ENCODE measurements at regions not wholly inside any gene's neighbourhood (a gene's known extent, or its start where the extent isn't known, plus 50 kb on each side); places are given as distances from the start of the nearest gene placed in this dataset.
"Not testable (repeated sequence)": the region's sequence is repeated elsewhere in the genome, so short reads cannot be mapped to it uniquely, and the experiment has no call there.

- no peak for DNase-seq
- peaks cover 10% of the 10 kb centered on the region for H3K27me3 ChIP-seq (ENCODE audit: insufficient read depth, low read depth, severe bottlenecking)
- no peaks in the 10 kb centered on the region for H3K36me3 ChIP-seq
- no peak overlapping the region for H3K27ac ChIP-seq
- no peak overlapping the region for H3K4me3 ChIP-seq (ENCODE audit: low read depth, low read length)
- TF ChIP-seq, protein P1, sequence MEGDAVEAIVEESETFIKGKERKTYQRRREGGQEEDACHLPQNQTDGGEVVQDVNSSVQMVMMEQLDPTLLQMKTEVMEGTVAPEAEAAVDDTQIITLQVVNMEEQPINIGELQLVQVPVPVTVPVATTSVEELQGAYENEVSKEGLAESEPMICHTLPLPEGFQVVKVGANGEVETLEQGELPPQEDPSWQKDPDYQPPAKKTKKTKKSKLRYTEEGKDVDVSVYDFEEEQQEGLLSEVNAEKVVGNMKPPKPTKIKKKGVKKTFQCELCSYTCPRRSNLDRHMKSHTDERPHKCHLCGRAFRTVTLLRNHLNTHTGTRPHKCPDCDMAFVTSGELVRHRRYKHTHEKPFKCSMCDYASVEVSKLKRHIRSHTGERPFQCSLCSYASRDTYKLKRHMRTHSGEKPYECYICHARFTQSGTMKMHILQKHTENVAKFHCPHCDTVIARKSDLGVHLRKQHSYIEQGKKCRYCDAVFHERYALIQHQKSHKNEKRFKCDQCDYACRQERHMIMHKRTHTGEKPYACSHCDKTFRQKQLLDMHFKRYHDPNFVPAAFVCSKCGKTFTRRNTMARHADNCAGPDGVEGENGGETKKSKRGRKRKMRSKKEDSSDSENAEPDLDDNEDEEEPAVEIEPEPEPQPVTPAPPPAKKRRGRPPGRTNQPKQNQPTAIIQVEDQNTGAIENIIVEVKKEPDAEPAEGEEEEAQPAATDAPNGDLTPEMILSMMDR (IDR thresholded peaks at IDR 0.05; ENCODE audit: low read depth, low read length) = no peak
- H3K9me3 ChIP-seq (ENCODE audit: severe bottlenecking) = no peaks in the 10 kb centered on the region
These were observed 103.8 kb upstream of the KLF13 start for GRCh38 chr15:31222773-31223341.

GRCh38 chr15:31223478-31224350 lies 102.9 kb upstream of the KLF13 start:
- Histone ChIP-seq H3K36me3 (no peaks in the 10 kb centered on the region), H3K27me3 (ENCODE audit: insufficient read depth, low read depth, severe bottlenecking) (peaks cover 2% of the 10 kb centered on the region), H3K27ac (no peak overlapping the region), H3K9me3 (ENCODE audit: severe bottlenecking) (no peaks in the 10 kb centered on the region), H3K4me3 (ENCODE audit: low read depth, low read length) (no peak overlapping the region)
- no peak for DNase-seq
- TF ChIP-seq, protein P1 (IDR thresholded peaks at IDR 0.05; ENCODE audit: low read depth, low read length) = no peak

GRCh38 chr15:31224661-31225060 lies 102.0 kb upstream of the KLF13 start:
- H3K27ac ChIP-seq; H3K4me3 ChIP-seq (ENCODE audit: low read depth, low read length); H3K27me3 ChIP-seq (ENCODE audit: insufficient read depth, low read depth, severe bottlenecking); H3K36me3 ChIP-seq; DNase-seq; H3K9me3 ChIP-seq (ENCODE audit: severe bottlenecking): not testable (repeated sequence)

GRCh38 chr15:31225356-31225955 lies 101.2 kb upstream of the KLF13 start:
- no peaks in the 10 kb centered on the region for H3K36me3 ChIP-seq
- H3K9me3 ChIP-seq (ENCODE audit: severe bottlenecking) = no peaks in the 10 kb centered on the region
- H3K27ac ChIP-seq = no peak overlapping the region
- no peaks in the 10 kb centered on the region for H3K27me3 ChIP-seq (ENCODE audit: insufficient read depth, low read depth, severe bottlenecking)
- no peak overlapping the region for H3K4me3 ChIP-seq (ENCODE audit: low read depth, low read length)
- TF ChIP-seq, protein P1 (IDR thresholded peaks at IDR 0.05; ENCODE audit: low read depth, low read length) = no peak
- no peak for DNase-seq

GRCh38 chr15:31226021-31226420 lies 100.6 kb upstream of the KLF13 start:
- Histone ChIP-seq H3K9me3 (ENCODE audit: severe bottlenecking) (no peaks in the 10 kb centered on the region), H3K27ac (no peak overlapping the region), H3K27me3 (ENCODE audit: insufficient read depth, low read depth, severe bottlenecking) (no peaks in the 10 kb centered on the region), H3K36me3 (no peaks in the 10 kb centered on the region), H3K4me3 (ENCODE audit: low read depth, low read length) (no peak overlapping the region)
- TF ChIP-seq, protein P1 (IDR thresholded peaks at IDR 0.05; ENCODE audit: low read depth, low read length) = no peak
- no peak for DNase-seq

GRCh38 chr15:31227235-31227634 lies 99.4 kb upstream of the KLF13 start:
- H3K27ac ChIP-seq = no peak overlapping the region

More at GRCh38 chr15:31227235-31227634, 99.4 kb upstream of the KLF13 start:
- Histone ChIP-seq H3K36me3 (no peaks in the 10 kb centered on the region), H3K9me3 (ENCODE audit: severe bottlenecking) (no peaks in the 10 kb centered on the region), H3K27me3 (ENCODE audit: insufficient read depth, low read depth, severe bottlenecking) (no peaks in the 10 kb centered on the region), H3K4me3 (ENCODE audit: low read depth, low read length) (no peak overlapping the region)
- DNase-seq = no peak
- TF ChIP-seq, protein P1 (IDR thresholded peaks at IDR 0.05; ENCODE audit: low read depth, low read length) = no peak

Measured in WERI-Rb-1 (cell line).